ENCODE measurements at regions not wholly inside any gene's neighbourhood (a gene's known extent, or its start where the extent isn't known, plus 50 kb on each side); places are given as distances from the start of the nearest gene placed in this dataset.

GRCh38 chr18:37997695-37998094 lies 432.1 kb upstream of the CELF4 start:
- DNase-seq (ENCODE audit: low read depth, low spot score): no peak
- H3K27ac ChIP-seq: no peak overlapping the region

GRCh38 chr18:37987901-37988300 lies 422.3 kb upstream of the CELF4 start:
- H3K27ac ChIP-seq: no peak overlapping the region
- DNase-seq (ENCODE audit: low read depth, low spot score): no peak

- H3K27ac ChIP-seq: no peak overlapping the region
- no peak for DNase-seq (ENCODE audit: low read depth, low spot score)
These were observed 421.1 kb upstream of the CELF4 start for GRCh38 chr18:37986665-37987064.

- H3K27ac ChIP-seq: no peak overlapping the region
- DNase-seq (ENCODE audit: low read depth, low spot score): no peak
These were observed 419.5 kb upstream of the CELF4 start for GRCh38 chr18:37985126-37985525.

GRCh38 chr18:37980556-37980955 lies 415.0 kb upstream of the CELF4 start:
- DNase-seq (ENCODE audit: low read depth, low spot score): no peak
- H3K27ac ChIP-seq: no peak overlapping the region

- no peak overlapping the region for H3K27ac ChIP-seq
- no peak for DNase-seq (ENCODE audit: low read depth, low spot score)
These were observed 409.8 kb upstream of the CELF4 start for GRCh38 chr18:37975446-37975845.

GRCh38 chr18:37967261-37967660 lies 401.7 kb upstream of the CELF4 start:
- no peak for DNase-seq (ENCODE audit: low read depth, low spot score)
- H3K27ac ChIP-seq: no peak overlapping the region

GRCh38 chr18:37965572-37965970 lies 400.0 kb upstream of the CELF4 start:
- DNase-seq (ENCODE audit: low read depth, low spot score): peak; percentile 29
- no peak overlapping the region for H3K27ac ChIP-seq

GRCh38 chr18:37964885-37965571 lies 399.4 kb upstream of the CELF4 start:
- H3K27ac ChIP-seq: no peak overlapping the region
- DNase-seq (ENCODE audit: low read depth, low spot score): no peak

GRCh38 chr18:37963837-37964236 lies 398.2 kb upstream of the CELF4 start:
- DNase-seq (ENCODE audit: low read depth, low spot score): no peak
- H3K27ac ChIP-seq: no peak overlapping the region

- no peak for DNase-seq (ENCODE audit: low read depth, low spot score)
- H3K27ac ChIP-seq: no peak overlapping the region
These were observed 396.8 kb upstream of the CELF4 start for GRCh38 chr18:37962316-37962966.

- DNase-seq (ENCODE audit: low read depth, low spot score): no peak
- H3K27ac ChIP-seq: no peak overlapping the region
These were observed 392.9 kb upstream of the CELF4 start for GRCh38 chr18:37958499-37958898.

- no peak overlapping the region for H3K27ac ChIP-seq
- no peak for DNase-seq (ENCODE audit: low read depth, low spot score)
These were observed 391.3 kb upstream of the CELF4 start for GRCh38 chr18:37956902-37957301.

- DNase-seq (ENCODE audit: low read depth, low spot score): no peak
- H3K27ac ChIP-seq: no peak overlapping the region
These were observed 390.4 kb upstream of the CELF4 start for GRCh38 chr18:37956020-37956419.

- no peak for DNase-seq (ENCODE audit: low read depth, low spot score)
- no peak overlapping the region for H3K27ac ChIP-seq
These were observed 389.6 kb upstream of the CELF4 start for GRCh38 chr18:37955201-37955600.

- no peak for DNase-seq (ENCODE audit: low read depth, low spot score)
- no peak overlapping the region for H3K27ac ChIP-seq
These were observed 388.3 kb upstream of the CELF4 start for GRCh38 chr18:37953876-37954275.

GRCh38 chr18:37948471-37948870 lies 382.9 kb upstream of the CELF4 start:
- no peak for DNase-seq (ENCODE audit: low read depth, low spot score)
- H3K27ac ChIP-seq: no peak overlapping the region

GRCh38 chr18:37946324-37946723 lies 380.7 kb upstream of the CELF4 start:
- no peak for DNase-seq (ENCODE audit: low read depth, low spot score)
- H3K27ac ChIP-seq: no peak overlapping the region

- no peak for DNase-seq (ENCODE audit: low read depth, low spot score)
These were observed 379.2 kb upstream of the CELF4 start for GRCh38 chr18:37944700-37945270.

GRCh38 chr18:37937287-37937686 lies 371.7 kb upstream of the CELF4 start:
- DNase-seq (ENCODE audit: low read depth, low spot score): no peak
- H3K27ac ChIP-seq: no peak overlapping the region

More at GRCh38 chr18:37944700-37945270, 379.2 kb upstream of the CELF4 start:
- H3K27ac ChIP-seq: no peak overlapping the region

GRCh38 chr18:37935086-37935485 lies 369.5 kb upstream of the CELF4 start:
- DNase-seq (ENCODE audit: low read depth, low spot score): no peak
- no peak overlapping the region for H3K27ac ChIP-seq

GRCh38 chr18:37930640-37931039 lies 365.0 kb upstream of the CELF4 start:
- H3K27ac ChIP-seq: no peak overlapping the region
- no peak for DNase-seq (ENCODE audit: low read depth, low spot score)
